Sigmoid colon (tissue), 6 donors: ENCODE measurements at regions not wholly inside any gene's neighbourhood (a gene's known extent, or its start where the extent isn't known, plus 50 kb on each side); places are given as distances from the start of the nearest gene placed in this dataset.

Experiments used
- DNase-seq: peaks from one replicate; pipeline ENCODE4 v3.0.0-alpha.2; 2019
- H3K27ac ChIP-seq, 4 donors: fragments of 200-600 bp; sonication (generic); one replicate each; pipeline ENCODE4 v1.5.1; 2016 to 2019; ENCODE audit warnings: mild to moderate bottlenecking in 1 of 4
- H3K27me3 ChIP-seq, 3 donors: fragments of 200-600 bp; sonication (generic); one replicate each; pipeline ENCODE4 v1.5.1; 2019; ENCODE audit warnings: mild to moderate bottlenecking in 1 of 3
- H3K36me3 ChIP-seq, 4 donors: fragments of 200-600 bp; sonication (generic); one replicate each; pipeline ENCODE4 v1.5.1; 2016 to 2019
- H3K4me1 ChIP-seq, 4 donors: fragments of 200-600 bp; sonication (generic); one replicate each; pipeline ENCODE4 v1.5.1; 2017 to 2019
- H3K4me3 ChIP-seq, 4 donors: fragments of 200-600 bp; sonication (generic); one replicate each; pipeline ENCODE4 v1.5.1; 2017 to 2019; ENCODE audit warnings: mild to moderate bottlenecking in 2 of 4, moderate library complexity in 1 of 4
- H3K9me3 ChIP-seq, 4 donors: fragments of 200-600 bp in 3 of 4; sonication (generic) in 3 of 4; one replicate each; pipeline versions ENCODE4 v1.5.1 to v1.6.1; 2013 to 2019
- EP300 ChIP-seq, 4 donors: sonication (generic); formaldehyde crosslinking; IDR thresholded peaks; one replicate each; pipeline ENCODE4 v1.6.1; 2017; ENCODE audit warnings: antibody characterized with exemption in 4 of 4
- POLR2A ChIP-seq, 2 donors: fragments of 450-650 bp; IDR thresholded peaks; one replicate each; pipeline ENCODE4 v1.6.1; 2016; ENCODE audit warnings: antibody characterized with exemption in 2 of 2, mild to moderate bottlenecking in 2 of 2, moderate library complexity in 2 of 2
- POLR2AphosphoS5 ChIP-seq, 4 donors: sonication (generic); formaldehyde crosslinking; IDR thresholded peaks; one replicate each; pipeline ENCODE4 v1.6.1; 2017; ENCODE audit warnings: antibody characterized with exemption in 4 of 4
- WGBS, 2 donors: extraction: QIAGEN DNeasy Blood & Tissue Kit; methylation state at CpG; one replicate each; pipeline ENCODE4 v1.1.7; 2013; 5-methylcytosine and 5-hydroxymethylcytosine counted together
- intact Hi-C: fragments of 100-400 bp; cut with DNase I; formaldehyde crosslinking; loops from one replicate; pipeline ENCODE4 v1.15.1; 2023
- TF ChIP-seq, protein P1 (sequence below), 4 experiments: fragments of 450-650 bp in 3 of 4; fragments of 200-600 bp in 1 of 4; IDR thresholded peaks; one replicate each; pipeline ENCODE4 v1.5.1; 2016 to 2019; ENCODE audit warnings: antibody characterized with exemption in 4 of 4, mild to moderate bottlenecking in 3 of 4, moderate library complexity in 2 of 4
- donor health status: healthy with polysubstance abuse.
- donor health status: healthy.

DNA sequence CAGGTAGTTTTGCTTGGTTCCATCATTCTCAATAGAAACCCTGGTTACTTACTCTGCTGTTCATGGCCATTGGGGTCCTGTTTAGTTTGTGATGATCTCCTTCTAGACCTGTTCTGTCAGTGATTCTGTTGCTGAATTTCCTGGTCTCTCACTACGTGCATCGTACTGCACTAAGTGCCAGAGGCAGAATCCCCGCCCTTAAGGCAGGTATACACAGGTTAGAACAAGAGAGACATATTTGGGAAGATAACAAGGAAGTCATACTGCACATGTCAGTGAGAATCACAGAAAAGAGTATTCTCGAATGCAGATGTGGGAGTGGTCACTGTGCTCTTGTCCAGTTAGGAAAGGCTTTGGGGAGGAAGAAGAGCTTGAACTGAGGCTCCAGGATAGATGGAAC lies 148.1 kb upstream of the MYLIP start:
- intact Hi-C loops: no loop called here
- H3K27ac ChIP-seq: no peak overlapping the region
- no peaks in the 10 kb centered on the region for H3K27me3 ChIP-seq
- WGBS, 2 donors: 58 to 82% methylated on average over 4 of the region's 4 CpGs
- H3K36me3 ChIP-seq: no peaks in the 10 kb centered on the region
- TF ChIP-seq POLR2A (IDR thresholded peaks at IDR 0.05) (no peak), POLR2AphosphoS5 (IDR thresholded peaks at IDR 0.05) (no peak), EP300 (IDR thresholded peaks at IDR 0.05) (no peak)
- TF ChIP-seq, protein P1, sequence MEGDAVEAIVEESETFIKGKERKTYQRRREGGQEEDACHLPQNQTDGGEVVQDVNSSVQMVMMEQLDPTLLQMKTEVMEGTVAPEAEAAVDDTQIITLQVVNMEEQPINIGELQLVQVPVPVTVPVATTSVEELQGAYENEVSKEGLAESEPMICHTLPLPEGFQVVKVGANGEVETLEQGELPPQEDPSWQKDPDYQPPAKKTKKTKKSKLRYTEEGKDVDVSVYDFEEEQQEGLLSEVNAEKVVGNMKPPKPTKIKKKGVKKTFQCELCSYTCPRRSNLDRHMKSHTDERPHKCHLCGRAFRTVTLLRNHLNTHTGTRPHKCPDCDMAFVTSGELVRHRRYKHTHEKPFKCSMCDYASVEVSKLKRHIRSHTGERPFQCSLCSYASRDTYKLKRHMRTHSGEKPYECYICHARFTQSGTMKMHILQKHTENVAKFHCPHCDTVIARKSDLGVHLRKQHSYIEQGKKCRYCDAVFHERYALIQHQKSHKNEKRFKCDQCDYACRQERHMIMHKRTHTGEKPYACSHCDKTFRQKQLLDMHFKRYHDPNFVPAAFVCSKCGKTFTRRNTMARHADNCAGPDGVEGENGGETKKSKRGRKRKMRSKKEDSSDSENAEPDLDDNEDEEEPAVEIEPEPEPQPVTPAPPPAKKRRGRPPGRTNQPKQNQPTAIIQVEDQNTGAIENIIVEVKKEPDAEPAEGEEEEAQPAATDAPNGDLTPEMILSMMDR (IDR thresholded peaks at IDR 0.05): no peak
- no peak overlapping the region for H3K4me3 ChIP-seq
- no peaks in the 10 kb centered on the region for H3K9me3 ChIP-seq
- no peaks in the 10 kb centered on the region for H3K4me1 ChIP-seq
- DNase-seq: no peak

DNA sequence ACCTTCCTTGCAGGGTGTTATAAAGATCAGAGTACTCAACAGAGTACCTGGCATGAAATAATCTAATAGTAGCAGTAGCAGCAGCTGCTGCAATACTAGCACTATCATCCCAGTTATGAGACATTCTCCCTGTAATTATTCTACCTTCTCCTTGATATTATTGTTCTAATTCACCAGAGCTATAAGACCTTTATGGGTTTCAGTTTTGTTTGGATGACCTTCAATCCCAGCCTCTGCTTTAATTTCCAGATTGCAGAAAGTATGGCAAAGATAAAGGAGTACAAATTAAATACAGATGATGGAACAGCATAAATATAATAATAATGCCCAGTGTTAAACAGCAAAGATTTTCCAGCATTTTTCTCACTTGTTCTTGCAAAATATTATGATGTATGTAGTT lies 150.5 kb upstream of the MYLIP start:
- Histone ChIP-seq H3K27ac (no peak overlapping the region), H3K4me3 (no peak overlapping the region), H3K9me3 (peaks cover 0 to 4% (median 1%) of the 10 kb centered on the region in 4 donors), H3K27me3 (no peaks in the 10 kb centered on the region), H3K36me3 (no peaks in the 10 kb centered on the region), H3K4me1 (no peaks in the 10 kb centered on the region)
- no peak for TF ChIP-seq POLR2AphosphoS5 (IDR thresholded peaks at IDR 0.05)
- TF ChIP-seq, protein P1 (IDR thresholded peaks at IDR 0.05): no peak
- no peak for TF ChIP-seq EP300 (IDR thresholded peaks at IDR 0.05)
- no peak for DNase-seq
- intact Hi-C loops: no loop called here

DNA sequence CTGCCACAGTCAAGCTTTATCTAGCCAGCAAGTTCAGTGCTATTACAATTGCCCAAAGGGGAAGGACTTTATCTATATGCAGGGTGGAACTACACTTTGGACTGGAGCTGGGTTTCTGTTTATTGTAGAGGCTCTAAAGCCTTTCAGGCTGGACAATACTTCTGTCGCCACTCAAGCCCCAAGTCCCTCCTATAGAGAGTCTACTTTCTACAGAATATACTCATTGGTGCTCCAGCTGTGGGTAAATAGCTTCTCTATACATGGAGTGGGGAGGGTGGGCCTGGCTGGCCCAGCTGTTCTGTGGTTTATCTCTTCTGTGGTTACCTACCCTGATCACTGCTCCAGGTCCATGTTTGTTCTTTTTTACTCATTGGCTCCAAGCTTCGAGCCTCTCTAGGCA lies 151.8 kb upstream of the MYLIP start:
- WGBS, 2 donors: 59 to 84% methylated on average over 2 of the region's 2 CpGs

DNA sequence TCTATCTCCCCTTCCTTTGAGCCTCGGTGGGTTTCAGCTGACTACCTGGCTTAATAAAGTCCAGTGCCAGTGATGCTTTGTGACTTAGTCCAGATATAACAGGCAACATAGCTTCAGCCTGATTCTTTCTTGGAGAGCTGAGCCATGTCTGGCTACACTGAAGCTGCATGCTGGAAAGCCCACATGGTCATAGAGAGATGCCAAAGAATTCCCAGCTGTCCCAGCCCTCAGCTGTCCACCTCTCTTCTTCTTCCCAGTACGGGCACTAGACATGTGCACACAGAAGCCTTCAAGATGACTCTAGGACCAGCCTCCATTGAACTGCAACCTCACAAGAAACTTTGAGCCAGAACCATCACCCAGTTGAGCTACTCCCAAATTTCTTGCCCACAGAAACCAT lies 154.1 kb upstream of the MYLIP start:
- WGBS, 2 donors: 89 to 97% methylated on average over 2 of the region's 2 CpGs
- TF ChIP-seq POLR2AphosphoS5 (IDR thresholded peaks at IDR 0.05) (no peak), POLR2A (IDR thresholded peaks at IDR 0.05) (no peak), EP300 (IDR thresholded peaks at IDR 0.05) (no peak)
- TF ChIP-seq, protein P1 (IDR thresholded peaks at IDR 0.05): no peak
- peaks cover 0 to 4% (median 1%) of the 10 kb centered on the region in 4 donors for H3K9me3 ChIP-seq
- no peaks in the 10 kb centered on the region for H3K27me3 ChIP-seq
- no peak overlapping the region for H3K4me3 ChIP-seq
- intact Hi-C loops: no loop called here
- no peaks in the 10 kb centered on the region for H3K4me1 ChIP-seq
- no peaks in the 10 kb centered on the region for H3K36me3 ChIP-seq
- no peak overlapping the region for H3K27ac ChIP-seq
- DNase-seq: no peak

More for the DNA sequence above, 151.8 kb upstream of the MYLIP start:
- H3K4me1 ChIP-seq: no peaks in the 10 kb centered on the region
- no peaks in the 10 kb centered on the region for H3K27me3 ChIP-seq
- TF ChIP-seq POLR2A (IDR thresholded peaks at IDR 0.05): no peak
- TF ChIP-seq EP300 (IDR thresholded peaks at IDR 0.05): no peak
- TF ChIP-seq, protein P1 (IDR thresholded peaks at IDR 0.05): no peak
- TF ChIP-seq POLR2AphosphoS5 (IDR thresholded peaks at IDR 0.05): no peak
- H3K27ac ChIP-seq: no peak overlapping the region
- H3K4me3 ChIP-seq: no peak overlapping the region
- intact Hi-C loops: no loop called here
- H3K9me3 ChIP-seq: peaks cover 0 to 4% (median 1%) of the 10 kb centered on the region in 4 donors
- no peak for DNase-seq
- H3K36me3 ChIP-seq: no peaks in the 10 kb centered on the region

DNA sequence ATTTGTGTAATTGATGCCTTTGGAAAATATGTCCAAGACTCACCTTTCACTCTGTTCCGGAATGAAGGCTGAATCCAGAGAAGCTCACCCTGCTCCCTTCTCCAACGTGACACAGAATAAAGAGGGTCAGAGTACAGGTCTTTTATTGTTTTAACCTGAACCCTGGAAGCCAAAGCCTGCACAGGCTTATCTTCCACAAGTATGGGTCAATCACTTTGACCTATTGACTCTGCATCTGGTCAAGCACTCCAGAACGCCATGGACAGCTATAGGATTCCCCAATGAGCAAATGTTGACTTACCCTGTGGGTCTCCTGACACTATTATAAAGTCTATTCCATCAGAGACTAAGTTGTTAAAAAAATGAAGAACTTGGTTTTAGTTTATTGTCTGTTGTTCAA lies 158.4 kb upstream of the MYLIP start:
- WGBS, 2 donors: 41 to 55% methylated on average over 3 of the region's 3 CpGs
- no peaks in the 10 kb centered on the region for H3K27me3 ChIP-seq
- no peak overlapping the region for H3K4me3 ChIP-seq
- no peak for DNase-seq
- peaks cover 0 to 11% (median 5%) of the 10 kb centered on the region in 4 donors for H3K4me1 ChIP-seq
- TF ChIP-seq EP300 (IDR thresholded peaks at IDR 0.05): no peak
- TF ChIP-seq POLR2AphosphoS5 (IDR thresholded peaks at IDR 0.05): no peak
- TF ChIP-seq, protein P1 (IDR thresholded peaks at IDR 0.05): no peak
- TF ChIP-seq POLR2A (IDR thresholded peaks at IDR 0.05): no peak
- no peak overlapping the region for H3K27ac ChIP-seq
- H3K9me3 ChIP-seq: peaks cover 0 to 4% (median 1%) of the 10 kb centered on the region in 4 donors
- intact Hi-C loops: no loop called here
- H3K36me3 ChIP-seq: no peaks in the 10 kb centered on the region
